ENCODE measurements at regions not wholly inside any gene's neighbourhood (a gene's known extent, or its start where the extent isn't known, plus 50 kb on each side); places are given as distances from the start of the nearest gene placed in this dataset.

GRCh38 chr12:4859478-4860210, 50.1 kb upstream of the KCNA1 start:
- peaks cover 25% of the 10 kb centered on the region for H3K4me1 ChIP-seq (ENCODE audit: insufficient read depth, low read length)
- no peaks in the 10 kb centered on the region for H3K27me3 ChIP-seq (ENCODE audit: control insufficient read depth in 1 of 2, insufficient read depth in 2 of 2, low read length in 2 of 2)
- no peaks in the 10 kb centered on the region for H3K9me3 ChIP-seq (ENCODE audit: low read length)
- H3K27ac ChIP-seq (ENCODE audit: low read depth, low read length): no peak overlapping the region
- no peak overlapping the region for H3K4me3 ChIP-seq (ENCODE audit: low read depth in 1 of 2, low read length in 2 of 2)
- no peak overlapping the region for H3K9ac ChIP-seq (ENCODE audit: low read length)
- no peaks in the 10 kb centered on the region for H3K36me3 ChIP-seq (ENCODE audit: insufficient read depth, low read length)

All from muscle layer of colon (tissue), 2 donors.